Neural crest cell (in vitro differentiated cells): ENCODE measurements at regions not wholly inside any gene's neighbourhood (a gene's known extent, or its start where the extent isn't known, plus 50 kb on each side); places are given as distances from the start of the nearest gene placed in this dataset.

Source experiments
- DNase-seq: peaks from one replicate; pipeline ENCODE4 v3.0.0; 2021; ENCODE audit warnings: low read depth, mixed read lengths, low spot score
- H3K27ac Mint-ChIP-seq: one replicate; pipeline ENCODE4 v1.8.0; 2021; ENCODE audit warnings: mild to moderate bottlenecking, mixed read lengths; ENCODE audit not compliant: unreplicated experiment
- H3K27me3 Mint-ChIP-seq: 2 replicates; pipeline ENCODE4 v1.8.0; 2021; ENCODE audit warnings: low read depth, mild to moderate bottlenecking, mixed read lengths
- H3K36me3 Mint-ChIP-seq: 2 replicates; pipeline ENCODE4 v1.8.0; 2021; ENCODE audit warnings: low read depth, mild to moderate bottlenecking, mixed read lengths
- H3K4me1 Mint-ChIP-seq: 2 replicates; pipeline ENCODE4 v1.8.0; 2021; ENCODE audit warnings: mixed read lengths
- H3K4me3 Mint-ChIP-seq: one replicate; pipeline ENCODE4 v1.8.0; 2021; ENCODE audit warnings: mild to moderate bottlenecking, mixed read lengths
- H3K9me3 Mint-ChIP-seq: 2 replicates; pipeline ENCODE4 v1.8.0; 2021; ENCODE audit warnings: mixed read lengths
- TF ChIP-seq, protein P1 (sequence below): fragments of 200-600 bp; sonication (generic); conservative IDR thresholded peaks from 2 replicates; pipeline ENCODE4 v1.5.0; 2021; ENCODE audit warnings: antibody characterized with exemption, mild to moderate bottlenecking

DNA sequence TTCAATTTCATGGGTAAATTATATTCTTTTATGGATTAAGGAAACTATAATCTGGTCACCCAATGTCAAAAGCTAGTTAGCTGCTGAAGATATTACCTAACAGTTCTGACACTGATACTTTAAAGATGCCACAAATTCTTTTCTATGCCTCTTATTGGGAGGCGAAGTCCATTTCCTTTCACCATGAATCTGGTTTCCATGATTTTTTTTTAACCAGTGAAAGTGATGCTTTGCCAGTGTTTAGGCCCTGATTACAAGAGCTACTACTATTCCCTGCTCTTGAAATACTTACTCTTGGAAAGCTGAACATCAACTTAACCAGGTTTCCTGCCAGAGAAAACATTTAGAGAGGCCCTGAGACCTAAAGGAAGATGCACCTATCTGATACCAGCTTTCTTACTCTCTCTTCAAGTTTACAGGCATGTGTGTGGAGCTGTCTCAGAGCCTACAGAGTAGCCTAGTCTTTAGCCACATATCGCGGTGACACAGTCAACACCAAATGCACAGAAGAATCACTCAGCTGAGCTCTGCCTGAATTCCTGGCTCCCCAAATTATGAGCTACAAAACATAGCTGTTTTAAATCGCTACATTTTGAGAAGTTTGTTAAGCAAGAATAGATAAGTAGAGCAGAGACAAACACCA is 1280.8 kb downstream of the PCDH7 start:
- Mint-ChIP-seq H3K27me3 (no peaks in the 10 kb centered on the region), H3K4me3 (no peak overlapping the region), H3K36me3 (no peaks in the 10 kb centered on the region), H3K4me1 (no peaks in the 10 kb centered on the region), H3K27ac (no peak overlapping the region), H3K9me3 (no peaks in the 10 kb centered on the region)
- TF ChIP-seq, protein P1, sequence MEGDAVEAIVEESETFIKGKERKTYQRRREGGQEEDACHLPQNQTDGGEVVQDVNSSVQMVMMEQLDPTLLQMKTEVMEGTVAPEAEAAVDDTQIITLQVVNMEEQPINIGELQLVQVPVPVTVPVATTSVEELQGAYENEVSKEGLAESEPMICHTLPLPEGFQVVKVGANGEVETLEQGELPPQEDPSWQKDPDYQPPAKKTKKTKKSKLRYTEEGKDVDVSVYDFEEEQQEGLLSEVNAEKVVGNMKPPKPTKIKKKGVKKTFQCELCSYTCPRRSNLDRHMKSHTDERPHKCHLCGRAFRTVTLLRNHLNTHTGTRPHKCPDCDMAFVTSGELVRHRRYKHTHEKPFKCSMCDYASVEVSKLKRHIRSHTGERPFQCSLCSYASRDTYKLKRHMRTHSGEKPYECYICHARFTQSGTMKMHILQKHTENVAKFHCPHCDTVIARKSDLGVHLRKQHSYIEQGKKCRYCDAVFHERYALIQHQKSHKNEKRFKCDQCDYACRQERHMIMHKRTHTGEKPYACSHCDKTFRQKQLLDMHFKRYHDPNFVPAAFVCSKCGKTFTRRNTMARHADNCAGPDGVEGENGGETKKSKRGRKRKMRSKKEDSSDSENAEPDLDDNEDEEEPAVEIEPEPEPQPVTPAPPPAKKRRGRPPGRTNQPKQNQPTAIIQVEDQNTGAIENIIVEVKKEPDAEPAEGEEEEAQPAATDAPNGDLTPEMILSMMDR = no peak
- no peak for DNase-seq

DNA sequence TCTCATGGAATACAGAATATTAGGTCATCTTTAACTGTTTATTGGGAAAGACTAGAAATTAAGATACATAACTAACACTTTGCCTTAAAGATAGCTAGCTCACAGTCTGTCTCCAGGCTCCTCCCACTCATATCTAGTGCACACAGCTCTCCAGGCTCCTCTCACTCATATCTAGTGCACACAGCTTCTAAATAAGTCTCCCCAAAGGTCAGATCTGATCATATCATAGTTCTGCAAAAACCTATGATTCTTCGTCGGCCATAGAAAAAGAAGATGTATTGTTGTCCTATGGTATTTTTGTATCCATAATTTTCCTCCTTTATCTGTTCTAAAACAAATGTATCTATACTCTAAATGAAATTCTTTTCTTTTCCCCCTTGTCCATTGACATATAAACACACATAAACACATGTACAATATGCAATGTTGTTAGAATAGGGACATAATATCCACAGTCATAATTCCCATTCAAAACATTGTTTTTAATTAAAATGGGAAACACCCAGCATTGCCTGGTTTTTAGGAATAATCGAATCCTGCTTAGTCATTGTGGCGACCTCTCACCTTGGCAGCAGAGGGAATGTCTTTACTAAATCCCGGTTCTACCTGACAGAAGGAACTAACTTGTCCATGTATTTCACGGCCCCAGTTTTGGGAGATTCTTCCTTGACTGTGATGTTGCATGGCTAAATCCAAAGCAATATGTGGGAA is 1282.0 kb downstream of the PCDH7 start:
- Mint-ChIP-seq H3K27ac (no peak overlapping the region), H3K4me3 (no peak overlapping the region), H3K36me3 (no peaks in the 10 kb centered on the region), H3K9me3 (no peaks in the 10 kb centered on the region), H3K4me1 (no peaks in the 10 kb centered on the region), H3K27me3 (no peaks in the 10 kb centered on the region)
- no peak for DNase-seq
- TF ChIP-seq, protein P1 = no peak

DNA sequence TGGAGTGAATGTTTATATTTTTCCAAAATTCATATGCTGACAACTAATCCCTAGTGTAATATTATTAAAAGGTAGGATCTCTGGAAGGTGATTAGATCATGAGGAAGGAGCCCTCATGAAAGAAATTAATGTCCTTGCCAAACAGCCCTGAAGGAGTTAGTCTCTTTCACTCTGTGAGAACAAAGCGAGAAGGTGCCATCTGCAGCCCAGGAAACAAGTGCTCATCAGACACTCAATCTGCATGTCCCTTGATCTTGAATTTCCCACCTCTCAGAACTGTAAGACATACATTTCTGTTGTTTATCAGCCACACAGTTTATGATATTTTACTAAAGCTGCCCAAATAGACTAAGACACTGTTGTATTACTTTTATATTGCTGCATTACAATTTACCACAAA is 1283.4 kb downstream of the PCDH7 start:
- TF ChIP-seq, protein P1 = no peak
- no peak overlapping the region for H3K4me3 Mint-ChIP-seq
- no peaks in the 10 kb centered on the region for H3K4me1 Mint-ChIP-seq
- no peaks in the 10 kb centered on the region for H3K27me3 Mint-ChIP-seq
- no peak for DNase-seq
- no peak overlapping the region for H3K27ac Mint-ChIP-seq
- H3K36me3 Mint-ChIP-seq = no peaks in the 10 kb centered on the region
- no peaks in the 10 kb centered on the region for H3K9me3 Mint-ChIP-seq

DNA sequence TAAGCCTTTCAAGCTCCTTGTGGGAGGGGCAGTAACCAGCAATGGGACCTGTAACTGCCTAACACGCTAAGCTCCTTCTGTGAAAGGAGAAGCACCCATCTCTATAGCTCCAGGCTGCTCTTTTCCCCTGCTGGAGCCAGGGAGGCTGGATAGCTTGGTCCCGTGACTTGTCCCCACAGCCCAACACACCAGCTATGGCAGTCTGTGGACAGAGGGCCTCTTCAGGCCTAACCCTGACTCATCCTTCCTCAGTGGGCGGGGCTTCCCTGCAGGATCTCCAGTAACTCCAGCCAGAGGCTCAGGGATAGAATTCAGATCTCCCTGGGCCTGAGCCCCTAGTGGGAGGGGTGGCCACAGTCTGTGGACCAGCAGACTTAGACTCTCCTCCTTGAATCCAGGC is 1290.1 kb downstream of the PCDH7 start:
- no peak overlapping the region for H3K4me3 Mint-ChIP-seq
- DNase-seq = no peak
- no peak overlapping the region for H3K27ac Mint-ChIP-seq
- no peaks in the 10 kb centered on the region for H3K27me3 Mint-ChIP-seq
- TF ChIP-seq, protein P1 = no peak
- no peaks in the 10 kb centered on the region for H3K4me1 Mint-ChIP-seq
- H3K36me3 Mint-ChIP-seq = no peaks in the 10 kb centered on the region
- no peaks in the 10 kb centered on the region for H3K9me3 Mint-ChIP-seq

DNA sequence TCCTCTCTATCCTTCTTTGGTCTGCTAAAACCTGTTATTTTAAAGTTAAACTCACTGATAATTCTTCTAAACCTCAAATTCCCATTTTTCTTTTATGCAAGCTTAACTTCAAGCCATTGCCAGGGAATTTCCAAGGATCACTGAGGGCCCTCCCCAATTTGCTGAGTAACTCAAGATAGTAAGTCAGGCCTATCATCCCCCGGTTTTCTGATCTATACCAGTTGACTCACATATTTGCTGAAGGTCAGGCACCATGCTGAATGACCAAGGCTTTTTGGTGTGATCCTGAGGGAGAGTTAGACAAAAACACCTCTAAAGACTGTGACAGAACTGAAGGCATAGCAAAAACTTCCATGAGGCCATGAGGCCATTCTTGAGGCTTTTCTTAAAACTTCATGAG is 1301.9 kb downstream of the PCDH7 start:
- H3K9me3 Mint-ChIP-seq = peaks cover 4% of the 10 kb centered on the region
- peak overlapping the region; percentile 83 for H3K27ac Mint-ChIP-seq
- no peaks in the 10 kb centered on the region for H3K27me3 Mint-ChIP-seq
- peaks cover 5% of the 10 kb centered on the region for H3K36me3 Mint-ChIP-seq
- no peak overlapping the region for H3K4me3 Mint-ChIP-seq
- DNase-seq = no peak
- TF ChIP-seq, protein P1 = no peak
- H3K4me1 Mint-ChIP-seq = peaks cover 9% of the 10 kb centered on the region
